ENCODE measurements at regions not wholly inside any gene's neighbourhood (a gene's known extent, or its start where the extent isn't known, plus 50 kb on each side); places are given as distances from the start of the nearest gene placed in this dataset.

- no peaks in the 10 kb centered on the region for H3K27me3 ChIP-seq (ENCODE audit: insufficient read depth, low read length)
- no peak overlapping the region for H3K4me3 ChIP-seq (ENCODE audit: low read depth, low read length, poor library complexity, severe bottlenecking)
- H3F3A ChIP-seq (ENCODE audit: insufficient read depth, low read length), result no peaks in the 10 kb centered on the region
- TF ChIP-seq, protein P1, sequence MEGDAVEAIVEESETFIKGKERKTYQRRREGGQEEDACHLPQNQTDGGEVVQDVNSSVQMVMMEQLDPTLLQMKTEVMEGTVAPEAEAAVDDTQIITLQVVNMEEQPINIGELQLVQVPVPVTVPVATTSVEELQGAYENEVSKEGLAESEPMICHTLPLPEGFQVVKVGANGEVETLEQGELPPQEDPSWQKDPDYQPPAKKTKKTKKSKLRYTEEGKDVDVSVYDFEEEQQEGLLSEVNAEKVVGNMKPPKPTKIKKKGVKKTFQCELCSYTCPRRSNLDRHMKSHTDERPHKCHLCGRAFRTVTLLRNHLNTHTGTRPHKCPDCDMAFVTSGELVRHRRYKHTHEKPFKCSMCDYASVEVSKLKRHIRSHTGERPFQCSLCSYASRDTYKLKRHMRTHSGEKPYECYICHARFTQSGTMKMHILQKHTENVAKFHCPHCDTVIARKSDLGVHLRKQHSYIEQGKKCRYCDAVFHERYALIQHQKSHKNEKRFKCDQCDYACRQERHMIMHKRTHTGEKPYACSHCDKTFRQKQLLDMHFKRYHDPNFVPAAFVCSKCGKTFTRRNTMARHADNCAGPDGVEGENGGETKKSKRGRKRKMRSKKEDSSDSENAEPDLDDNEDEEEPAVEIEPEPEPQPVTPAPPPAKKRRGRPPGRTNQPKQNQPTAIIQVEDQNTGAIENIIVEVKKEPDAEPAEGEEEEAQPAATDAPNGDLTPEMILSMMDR (IDR thresholded peaks at IDR 0.05; ENCODE audit: low read length), result no peak
- TF ChIP-seq EZH2 (IDR thresholded peaks at IDR 0.05; ENCODE audit: borderline replicate concordance, low read length), result no peak
- no peak overlapping the region for H2AFZ ChIP-seq (ENCODE audit: low read length)
- H3K9ac ChIP-seq (ENCODE audit: low read length), result no peak overlapping the region
- no peak overlapping the region for H3K4me2 ChIP-seq (ENCODE audit: low read length)
- H4K20me1 ChIP-seq (ENCODE audit: insufficient read depth, low read length), result no peaks in the 10 kb centered on the region
- H3K79me2 ChIP-seq (ENCODE audit: insufficient read depth, low read length), result no peaks in the 10 kb centered on the region
- H3K4me1 ChIP-seq (ENCODE audit: insufficient read depth, low read length, severe bottlenecking), result no peaks in the 10 kb centered on the region
- H3K9me2 ChIP-seq (ENCODE audit: low read depth, low read length), result no peaks in the 10 kb centered on the region
- no peak overlapping the region for H3K27ac ChIP-seq (ENCODE audit: low read depth, low read length, poor library complexity, severe bottlenecking)
- no peaks in the 10 kb centered on the region for H3K9me3 ChIP-seq (ENCODE audit: low read length)
- H3K36me3 ChIP-seq (ENCODE audit: insufficient read depth, low read length), result no peaks in the 10 kb centered on the region
Observed at GRCh38 chr6:62672989-62673388, 387.0 kb upstream of the KHDRBS2 start.

GRCh38 chr6:62670490-62671223 is 384.6 kb upstream of the KHDRBS2 start:
- no peaks in the 10 kb centered on the region for H3K36me3 ChIP-seq (ENCODE audit: insufficient read depth, low read length)
- no peaks in the 10 kb centered on the region for H3K79me2 ChIP-seq (ENCODE audit: insufficient read depth, low read length)
- H3K9me2 ChIP-seq (ENCODE audit: low read depth, low read length), result no peaks in the 10 kb centered on the region
- H3F3A ChIP-seq (ENCODE audit: insufficient read depth, low read length), result no peaks in the 10 kb centered on the region
- no peak for TF ChIP-seq EZH2 (IDR thresholded peaks at IDR 0.05; ENCODE audit: borderline replicate concordance, low read length)
- TF ChIP-seq, protein P1 (IDR thresholded peaks at IDR 0.05; ENCODE audit: low read length), result no peak
- no peaks in the 10 kb centered on the region for H3K4me1 ChIP-seq (ENCODE audit: insufficient read depth, low read length, severe bottlenecking)
- H3K27me3 ChIP-seq (ENCODE audit: insufficient read depth, low read length), result no peaks in the 10 kb centered on the region
- H4K20me1 ChIP-seq (ENCODE audit: insufficient read depth, low read length), result no peaks in the 10 kb centered on the region
- no peak overlapping the region for H3K27ac ChIP-seq (ENCODE audit: low read depth, low read length, poor library complexity, severe bottlenecking)
- H3K9me3 ChIP-seq (ENCODE audit: low read length), result no peaks in the 10 kb centered on the region
- no peak overlapping the region for H3K4me3 ChIP-seq (ENCODE audit: low read depth, low read length, poor library complexity, severe bottlenecking)
- H3K9ac ChIP-seq (ENCODE audit: low read length), result no peak overlapping the region
- no peak overlapping the region for H3K4me2 ChIP-seq (ENCODE audit: low read length)
- H2AFZ ChIP-seq (ENCODE audit: low read length), result no peak overlapping the region

GRCh38 chr6:62669831-62670230 is 383.8 kb upstream of the KHDRBS2 start:
- no peaks in the 10 kb centered on the region for H4K20me1 ChIP-seq (ENCODE audit: insufficient read depth, low read length)
- H3K27me3 ChIP-seq (ENCODE audit: insufficient read depth, low read length), result no peaks in the 10 kb centered on the region
- TF ChIP-seq EZH2 (IDR thresholded peaks at IDR 0.05; ENCODE audit: borderline replicate concordance, low read length), result no peak
- TF ChIP-seq, protein P1 (IDR thresholded peaks at IDR 0.05; ENCODE audit: low read length), result no peak
- no peaks in the 10 kb centered on the region for H3K4me1 ChIP-seq (ENCODE audit: insufficient read depth, low read length, severe bottlenecking)
- no peaks in the 10 kb centered on the region for H3K9me2 ChIP-seq (ENCODE audit: low read depth, low read length)
- no peaks in the 10 kb centered on the region for H3K79me2 ChIP-seq (ENCODE audit: insufficient read depth, low read length)
- no peak overlapping the region for H3K4me2 ChIP-seq (ENCODE audit: low read length)
- H3K36me3 ChIP-seq (ENCODE audit: insufficient read depth, low read length), result no peaks in the 10 kb centered on the region
- H3K27ac ChIP-seq (ENCODE audit: low read depth, low read length, poor library complexity, severe bottlenecking), result no peak overlapping the region
- H3K9me3 ChIP-seq (ENCODE audit: low read length), result no peaks in the 10 kb centered on the region
- no peak overlapping the region for H3K4me3 ChIP-seq (ENCODE audit: low read depth, low read length, poor library complexity, severe bottlenecking)
- H2AFZ ChIP-seq (ENCODE audit: low read length), result no peak overlapping the region
- H3K9ac ChIP-seq (ENCODE audit: low read length), result no peak overlapping the region
- no peaks in the 10 kb centered on the region for H3F3A ChIP-seq (ENCODE audit: insufficient read depth, low read length)

All from OCI-LY1 (cell line).